HG03060 (cell line): ENCODE measurements at regions not wholly inside any gene's neighbourhood (a gene's known extent, or its start where the extent isn't known, plus 50 kb on each side); places are given as distances from the start of the nearest gene placed in this dataset.
"Not testable (repeated sequence)": the region's sequence is repeated elsewhere in the genome, so short reads cannot be mapped to it uniquely, and the experiment has no call there.

Experiments
- ATAC-seq: cut with Tn5 transposase; IDR thresholded peaks from one replicate; pipeline ENCODE4 v1.9.1; 2021; ENCODE audit warnings: low read depth, moderate number of reproducible peaks; ENCODE audit not compliant: unreplicated experiment

GRCh38 chr1:81738875-81739274 lies 61.9 kb upstream of the ADGRL2 start:
- ATAC-seq: no peak

GRCh38 chr1:81733480-81733879 lies 67.3 kb upstream of the ADGRL2 start:
- no peak for ATAC-seq

GRCh38 chr1:81731989-81732388 lies 68.7 kb upstream of the ADGRL2 start:
- ATAC-seq: no peak

- peak; percentile 74 for ATAC-seq
Measured at GRCh38 chr1:81730881-81731280, 69.9 kb upstream of the ADGRL2 start.

- ATAC-seq: not testable (repeated sequence)
Measured at GRCh38 chr1:81730299-81730698, 70.4 kb upstream of the ADGRL2 start.

- ATAC-seq: no peak
Measured at GRCh38 chr1:81729818-81730217, 70.9 kb upstream of the ADGRL2 start.

- no peak for ATAC-seq
Measured at GRCh38 chr1:81729239-81729638, 71.5 kb upstream of the ADGRL2 start.

- no peak for ATAC-seq
Measured at GRCh38 chr1:81725823-81726222, 74.9 kb upstream of the ADGRL2 start.

- ATAC-seq: not testable (repeated sequence)
Measured at GRCh38 chr1:81722631-81723328, 78.0 kb upstream of the ADGRL2 start.

- ATAC-seq: not testable (repeated sequence)
Measured at GRCh38 chr1:81720256-81720655, 80.5 kb upstream of the ADGRL2 start.

GRCh38 chr1:81717230-81717629 lies 83.5 kb upstream of the ADGRL2 start:
- no peak for ATAC-seq

GRCh38 chr1:81715391-81715790 lies 85.3 kb upstream of the ADGRL2 start:
- no peak for ATAC-seq

GRCh38 chr1:81714636-81715035 lies 86.1 kb upstream of the ADGRL2 start:
- no peak for ATAC-seq

- no peak for ATAC-seq
Measured at GRCh38 chr1:81712425-81712824, 88.3 kb upstream of the ADGRL2 start.

- ATAC-seq: no peak
Measured at GRCh38 chr1:81710857-81711256, 89.9 kb upstream of the ADGRL2 start.

- no peak for ATAC-seq
Measured at GRCh38 chr1:81708250-81708649, 92.5 kb upstream of the ADGRL2 start.

- ATAC-seq: no peak
Measured at GRCh38 chr1:81706650-81707435, 93.9 kb upstream of the ADGRL2 start.

GRCh38 chr1:81703756-81704463 lies 96.8 kb upstream of the ADGRL2 start:
- ATAC-seq: no peak

- ATAC-seq: no peak
Measured at GRCh38 chr1:81703391-81703755, 97.4 kb upstream of the ADGRL2 start.

GRCh38 chr1:81702903-81703302 lies 97.8 kb upstream of the ADGRL2 start:
- no peak for ATAC-seq

GRCh38 chr1:81702079-81702715 lies 98.5 kb upstream of the ADGRL2 start:
- ATAC-seq: no peak
